Activated naive CD8-positive, alpha-beta T cell treated with anti-CD3 and anti-CD28 coated beads, Interleukin-2, amount 10 ng/mL, durations not matched to agents 7 days and 5 days (primary cell): ENCODE measurements at regions not wholly inside any gene's neighbourhood (a gene's known extent, or its start where the extent isn't known, plus 50 kb on each side); places are given as distances from the start of the nearest gene placed in this dataset.

Experiments
- ATAC-seq: fragments of 150-1000 bp; cut with Tn5 transposase; one replicate; pipeline ENCODE4 v1.10.0; 2021; ENCODE audit warnings: low read depth, moderate library complexity
- POLR2A ChIA-PET: fragments of 350-600 bp; sonication (Branson Sonifier 250); formaldehyde crosslinking; loops from one replicate; lab custom pipeline; 2021; ENCODE audit warnings: antibody characterized with exemption; lab: Charles Lee
- DNase-seq: peaks from one replicate; pipeline ENCODE4 v3.0.0; 2021
- H3K27ac Mint-ChIP-seq: one replicate; pipeline ENCODE4 v1.8.0; 2022; ENCODE audit warnings: mild to moderate bottlenecking, mixed read lengths
- H3K27me3 Mint-ChIP-seq: one replicate; pipeline ENCODE4 v1.8.0; 2022; ENCODE audit warnings: mild to moderate bottlenecking, moderate library complexity, mixed read lengths
- H3K36me3 Mint-ChIP-seq: one replicate; pipeline ENCODE4 v1.8.0; 2021; ENCODE audit warnings: mild to moderate bottlenecking, mixed read lengths
- H3K4me1 Mint-ChIP-seq: one replicate; pipeline ENCODE4 v1.8.0; 2021; ENCODE audit warnings: mixed read lengths
- H3K4me3 Mint-ChIP-seq: one replicate; pipeline ENCODE4 v1.8.0; 2022; ENCODE audit warnings: mild to moderate bottlenecking, moderate library complexity, mixed read lengths
- H3K9me3 Mint-ChIP-seq: one replicate; pipeline ENCODE4 v1.8.0; 2021; ENCODE audit warnings: mixed read lengths

- Mint-ChIP-seq H3K9me3 (peaks cover 10% of the 10 kb centered on the region), H3K27ac (peak overlapping the region; percentile 93), H3K4me3 (peak overlapping the region; percentile 51), H3K4me1 (peaks cover 56% of the 10 kb centered on the region), H3K27me3 (no peaks in the 10 kb centered on the region), H3K36me3 (peaks cover 20% of the 10 kb centered on the region)
- DNase-seq (no peak), ATAC-seq (peak; percentile 29)
- POLR2A ChIA-PET: interaction anchor here (0.9 to 2.7 kb wide), 3 partner anchors 65 to 233 kb away, joined by 3 to 26 read pairs (median 3); partner anchors contain the start of gene WDR1
These were observed 66.1 kb upstream of the WDR1 start for GRCh38 chr4:10182446-10183424.

- Mint-ChIP-seq H3K9me3 (peaks cover 10% of the 10 kb centered on the region), H3K4me3 (peak overlapping the region; percentile 63), H3K36me3 (peaks cover 20% of the 10 kb centered on the region), H3K27ac (peak overlapping the region; percentile 93), H3K27me3 (no peaks in the 10 kb centered on the region), H3K4me1 (peaks cover 54% of the 10 kb centered on the region)
- ATAC-seq: no peak
- POLR2A ChIA-PET: interaction anchor here (0.5 to 2.7 kb wide), 11 partner anchors 18 to 1710 kb away, joined by 3 to 26 read pairs (median 3); partner anchors contain the start of gene WDR1
- DNase-seq: no peak
These were observed 65.3 kb upstream of the WDR1 start for GRCh38 chr4:10181745-10182445.

DNA sequence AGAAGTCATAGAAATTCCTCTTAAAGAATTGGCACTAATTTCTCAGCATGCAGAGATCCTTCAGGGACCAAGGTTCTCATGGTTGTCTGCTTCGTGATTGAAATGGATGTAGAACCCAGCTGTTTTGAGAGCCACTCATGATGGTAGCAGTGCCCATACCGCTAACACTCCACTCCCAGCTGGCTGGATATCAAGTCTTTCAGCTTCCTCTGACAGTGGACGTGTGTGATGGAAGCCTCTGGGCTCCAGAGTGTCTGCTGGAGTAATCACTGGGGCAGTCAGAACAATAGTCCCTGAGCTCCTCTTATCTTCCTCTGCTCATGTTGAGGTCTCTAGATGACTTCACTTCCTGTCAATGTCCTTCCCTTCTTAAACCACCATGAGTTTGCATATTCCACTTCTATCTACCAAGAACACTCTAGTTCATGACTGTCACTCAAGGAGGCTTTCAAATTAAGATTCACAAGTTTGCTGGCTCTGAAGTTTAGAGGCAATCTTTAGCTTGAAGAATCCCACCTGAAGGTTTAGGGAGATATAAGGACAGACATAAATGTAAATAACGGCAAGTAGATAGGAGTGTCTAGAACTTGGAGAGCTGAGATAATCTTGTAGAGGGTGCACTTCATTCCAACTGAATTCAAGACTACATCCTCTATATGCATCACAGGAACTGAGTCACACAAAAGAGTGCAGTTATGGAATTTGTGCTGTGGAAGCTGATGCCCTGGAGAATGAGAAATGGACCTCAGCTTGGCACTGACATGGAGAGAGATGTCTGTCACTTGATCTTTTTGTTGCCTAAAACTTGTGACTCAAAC lies 64.5 kb upstream of the WDR1 start:
- POLR2A ChIA-PET: interaction anchor here (0.5 to 2.7 kb wide), 9 partner anchors 17 to 1709 kb away, joined by 3 to 26 read pairs (median 4); partner anchors contain the start of gene WDR1
- DNase-seq (peak; percentile 51), ATAC-seq (peak; percentile 91)
- Mint-ChIP-seq H3K27me3 (no peaks in the 10 kb centered on the region), H3K27ac (peak overlapping the region; percentile 93), H3K4me1 (peaks cover 48% of the 10 kb centered on the region), H3K4me3 (peak overlapping the region; percentile 63), H3K36me3 (peaks cover 20% of the 10 kb centered on the region), H3K9me3 (peaks cover 10% of the 10 kb centered on the region)

- H3K27me3 Mint-ChIP-seq: no peaks in the 10 kb centered on the region
- peaks cover 45% of the 10 kb centered on the region for H3K4me1 Mint-ChIP-seq
- DNase-seq: no peak
- H3K36me3 Mint-ChIP-seq: peaks cover 20% of the 10 kb centered on the region
- peak overlapping the region; percentile 63 for H3K4me3 Mint-ChIP-seq
- ATAC-seq: no peak
- H3K27ac Mint-ChIP-seq: peak overlapping the region; percentile 93
- POLR2A ChIA-PET: interaction anchor here (1.2 to 2.7 kb wide), 7 partner anchors 16 to 236 kb away, joined by 3 to 26 read pairs (median 5); partner anchors contain the start of gene WDR1
- peaks cover 12% of the 10 kb centered on the region for H3K9me3 Mint-ChIP-seq
These were observed 64.0 kb upstream of the WDR1 start for GRCh38 chr4:10180603-10180926.

DNA sequence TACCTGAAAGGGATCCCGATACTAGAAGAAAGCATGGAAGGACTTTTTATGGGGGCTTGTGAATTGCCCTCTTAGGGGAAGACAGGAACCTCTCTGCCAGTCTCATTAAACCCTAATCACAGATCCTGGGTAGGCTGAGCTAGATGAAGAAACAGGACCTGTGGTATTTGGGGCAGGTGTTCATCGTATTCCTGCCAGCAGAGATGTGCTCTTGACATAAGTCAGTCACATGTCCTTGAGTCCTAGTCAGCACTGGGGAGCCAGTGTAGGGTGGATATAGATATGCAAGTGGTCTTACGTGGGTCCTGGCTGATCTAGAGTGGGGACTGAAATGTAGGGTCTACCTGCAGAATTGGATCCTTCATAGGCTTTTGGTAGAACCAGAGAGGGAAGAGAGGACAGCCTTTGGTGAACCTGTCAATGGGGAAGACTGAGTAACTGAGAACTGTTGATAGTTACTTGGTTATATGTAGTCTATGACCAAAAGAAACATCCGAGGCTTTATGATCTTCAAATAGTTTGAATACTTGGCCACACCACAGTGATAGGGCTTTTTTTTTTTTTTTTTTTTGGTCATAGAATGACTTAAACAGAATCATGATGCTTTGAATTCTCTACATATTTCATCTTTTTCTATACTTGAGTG lies 63.5 kb upstream of the WDR1 start:
- POLR2A ChIA-PET: interaction anchor here (2.7 kb wide), 1 partner anchor 63 kb away, joined by 26 read pairs; the partner anchor contains the start of gene WDR1
- H3K4me1 Mint-ChIP-seq: peaks cover 45% of the 10 kb centered on the region
- ATAC-seq (no peak), DNase-seq (no peak)
- H3K27ac Mint-ChIP-seq: peak overlapping the region; percentile 93
- no peak overlapping the region for H3K4me3 Mint-ChIP-seq
- H3K36me3 Mint-ChIP-seq: peaks cover 20% of the 10 kb centered on the region
- H3K27me3 Mint-ChIP-seq: no peaks in the 10 kb centered on the region
- peaks cover 12% of the 10 kb centered on the region for H3K9me3 Mint-ChIP-seq

- Mint-ChIP-seq H3K9me3 (peaks cover 12% of the 10 kb centered on the region), H3K27me3 (peaks cover 3% of the 10 kb centered on the region), H3K4me3 (no peak overlapping the region), H3K4me1 (peaks cover 37% of the 10 kb centered on the region), H3K36me3 (peaks cover 20% of the 10 kb centered on the region), H3K27ac (no peak overlapping the region)
- no peak for ATAC-seq
- no peak for DNase-seq
- POLR2A ChIA-PET: no interaction called here
These were observed 62.2 kb upstream of the WDR1 start for GRCh38 chr4:10178763-10179162.

- H3K9me3 Mint-ChIP-seq: peaks cover 8% of the 10 kb centered on the region
- no peak for DNase-seq
- POLR2A ChIA-PET: interaction anchor here (1.4 kb wide), 1 partner anchor 58 kb away, joined by 3 read pairs; no protein-coding TSS in a partner anchor
These were observed 59.0 kb upstream of the WDR1 start for GRCh38 chr4:10175626-10176025.

GRCh38 chr4:10173754-10174749 lies 57.5 kb upstream of the WDR1 start:
- Mint-ChIP-seq H3K4me1 (no peaks in the 10 kb centered on the region), H3K4me3 (no peak overlapping the region), H3K9me3 (peaks cover 2% of the 10 kb centered on the region), H3K27me3 (peaks cover 6% of the 10 kb centered on the region), H3K36me3 (no peaks in the 10 kb centered on the region), H3K27ac (no peak overlapping the region)
- no peak for DNase-seq
- POLR2A ChIA-PET: interaction anchor here (1.4 kb wide), 1 partner anchor 57 kb away, joined by 3 read pairs; no protein-coding TSS in a partner anchor
- no peak for ATAC-seq

More at GRCh38 chr4:10175626-10176025, 59.0 kb upstream of the WDR1 start:
- Mint-ChIP-seq H3K36me3 (peaks cover 7% of the 10 kb centered on the region), H3K27ac (no peak overlapping the region), H3K4me1 (peaks cover 7% of the 10 kb centered on the region), H3K4me3 (no peak overlapping the region), H3K27me3 (peaks cover 6% of the 10 kb centered on the region)
- ATAC-seq: no peak

DNA sequence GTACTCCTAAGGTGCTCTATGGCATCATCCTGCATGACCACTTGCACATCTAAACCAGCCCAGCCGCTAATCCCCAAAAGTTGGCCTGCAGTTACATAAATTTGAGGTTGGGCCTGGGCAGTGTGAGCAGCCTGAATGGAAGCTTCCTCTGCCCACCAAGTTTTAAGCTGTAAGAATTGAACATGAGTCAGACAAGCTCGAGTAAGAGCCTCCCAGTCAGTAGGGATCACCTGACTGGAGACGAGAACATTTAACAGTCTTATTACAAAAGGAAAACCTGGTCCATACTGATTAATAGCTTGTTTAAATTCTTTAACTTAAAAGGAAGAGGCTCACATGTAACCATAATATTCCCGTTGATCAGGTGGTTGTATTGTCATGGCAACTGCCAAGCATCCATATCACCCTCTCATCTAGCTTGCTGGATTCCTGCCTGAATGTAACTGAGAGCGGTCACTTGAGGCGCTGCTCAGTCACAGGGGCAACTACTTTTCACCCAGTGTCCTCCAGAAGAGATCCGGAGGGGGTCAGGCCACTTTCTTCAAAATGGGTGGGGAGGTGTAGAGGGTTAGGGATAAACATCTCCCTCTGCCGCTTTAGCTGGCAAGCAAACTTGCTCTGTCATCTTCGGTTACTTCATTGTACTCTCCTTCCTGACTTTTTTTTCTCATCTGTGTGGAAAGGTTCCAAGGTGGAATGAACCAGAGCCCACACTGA lies 56.6 kb upstream of the WDR1 start:
- Mint-ChIP-seq H3K27me3 (peaks cover 6% of the 10 kb centered on the region), H3K9me3 (peaks cover 2% of the 10 kb centered on the region), H3K4me3 (no peak overlapping the region), H3K27ac (no peak overlapping the region), H3K4me1 (no peaks in the 10 kb centered on the region), H3K36me3 (no peaks in the 10 kb centered on the region)
- no peak for ATAC-seq
- POLR2A ChIA-PET: no interaction called here
- DNase-seq: no peak

- peaks cover 6% of the 10 kb centered on the region for H3K27me3 Mint-ChIP-seq
- POLR2A ChIA-PET: no interaction called here
- H3K36me3 Mint-ChIP-seq: no peaks in the 10 kb centered on the region
- ATAC-seq (no peak), DNase-seq (no peak)
- no peak overlapping the region for H3K4me3 Mint-ChIP-seq
- peaks cover 2% of the 10 kb centered on the region for H3K9me3 Mint-ChIP-seq
- H3K4me1 Mint-ChIP-seq: no peaks in the 10 kb centered on the region
- no peak overlapping the region for H3K27ac Mint-ChIP-seq
These were observed 55.8 kb upstream of the WDR1 start for GRCh38 chr4:10172278-10172921.
